Astrocyte (in vitro differentiated cells and primary cell): ENCODE measurements at regions not wholly inside any gene's neighbourhood (a gene's known extent, or its start where the extent isn't known, plus 50 kb on each side); places are given as distances from the start of the nearest gene placed in this dataset.

ENCODE experiments used
- DNase-seq: peaks from one replicate; pipeline ENCODE4 v3.0.0-alpha.2; 2010; ENCODE audit warnings: low read depth
- FAIRE-seq: peaks from 2 replicates; lab custom pipeline; 2011; peaks lifted over from hg19 to GRCh38; lab: Jason Lieb, UNC
- H2AFZ ChIP-seq: 2 replicates; pipeline ENCODE4 v1.6.0; 2012; ENCODE audit warnings: low read depth, low read length, inconsistent platforms
- H3K27ac ChIP-seq: 2 replicates; pipeline ENCODE4 v1.5.1; 2011; ENCODE audit warnings: low read depth, low read length, inconsistent platforms
- H3K27me3 ChIP-seq: 2 replicates; pipeline ENCODE4 v1.6.0; 2011; ENCODE audit warnings: low read length, inconsistent platforms; ENCODE audit not compliant: insufficient read depth
- H3K36me3 ChIP-seq: 2 replicates; pipeline ENCODE4 v1.5.1; 2011; ENCODE audit warnings: low read length, inconsistent platforms; ENCODE audit not compliant: insufficient read depth
- H3K4me1 ChIP-seq: 2 replicates; pipeline ENCODE4 v1.5.1; 2011; ENCODE audit warnings: low read length, inconsistent platforms; ENCODE audit not compliant: insufficient read depth
- H3K4me2 ChIP-seq: 2 replicates; pipeline ENCODE4 v1.6.0; 2012; ENCODE audit warnings: low read length, inconsistent platforms
- H3K4me3 ChIP-seq: 2 replicates; pipeline ENCODE4 v1.5.1; 2011; ENCODE audit warnings: low read depth, mild to moderate bottlenecking, low read length, inconsistent platforms; ENCODE audit not compliant: insufficient read depth
- H3K79me2 ChIP-seq: 2 replicates; pipeline ENCODE4 v1.6.0; 2012; ENCODE audit warnings: mild to moderate bottlenecking, low read length, inconsistent platforms; ENCODE audit not compliant: insufficient read depth
- H3K9ac ChIP-seq: 2 replicates; pipeline ENCODE4 v1.6.0; 2012; ENCODE audit warnings: mild to moderate bottlenecking, low read length, inconsistent platforms
- H3K9me3 ChIP-seq: 2 replicates; pipeline ENCODE4 v1.5.1; 2012; ENCODE audit warnings: low read depth, mild to moderate bottlenecking, low read length, inconsistent platforms; ENCODE audit not compliant: insufficient read depth
- H4K20me1 ChIP-seq: 2 replicates; pipeline ENCODE4 v1.6.0; 2012; ENCODE audit warnings: low read length, inconsistent platforms; ENCODE audit not compliant: insufficient read depth
- H3K27ac Mint-ChIP-seq: one replicate; pipeline ENCODE4 v1.8.0; 2021; ENCODE audit warnings: mild to moderate bottlenecking, mixed read lengths; ENCODE audit not compliant: unreplicated experiment
- H3K27me3 Mint-ChIP-seq: one replicate; pipeline ENCODE4 v1.8.0; 2021; ENCODE audit warnings: low read depth, mixed read lengths; ENCODE audit not compliant: unreplicated experiment
- H3K36me3 Mint-ChIP-seq: one replicate; pipeline ENCODE4 v1.8.0; 2021; ENCODE audit warnings: low read depth, mixed read lengths; ENCODE audit not compliant: unreplicated experiment
- H3K4me1 Mint-ChIP-seq: one replicate; pipeline ENCODE4 v1.8.0; 2021; ENCODE audit warnings: low read depth, mixed read lengths; ENCODE audit not compliant: unreplicated experiment
- H3K4me3 Mint-ChIP-seq: one replicate; pipeline ENCODE4 v1.8.0; 2021; ENCODE audit warnings: mild to moderate bottlenecking, moderate library complexity, mixed read lengths; ENCODE audit not compliant: unreplicated experiment
- H3K9me3 Mint-ChIP-seq: one replicate; pipeline ENCODE4 v1.8.0; 2021; ENCODE audit warnings: mild to moderate bottlenecking, mixed read lengths; ENCODE audit not compliant: unreplicated experiment
- CTCF ChIP-seq: IDR thresholded peaks from 2 replicates; pipeline ENCODE4 v1.5.1; 2011; ENCODE audit warnings: low read depth, mild to moderate bottlenecking, inconsistent platforms, low read length, moderate library complexity; ENCODE audit not compliant: insufficient read depth
- EZH2 ChIP-seq: IDR thresholded peaks from 2 replicates; pipeline ENCODE4 v1.6.1; 2012; ENCODE audit warnings: mild to moderate bottlenecking, low read length, inconsistent platforms; ENCODE audit not compliant: insufficient read depth

GRCh38 chr2:126392889-126393288, 263.1 kb upstream of the GYPC start:
- no peak for TF ChIP-seq CTCF
- TF ChIP-seq EZH2: no peak
- no peaks in the 10 kb centered on the region for H3K36me3 Mint-ChIP-seq
- H3K79me2 ChIP-seq: no peaks in the 10 kb centered on the region
- H3K4me3 ChIP-seq: no peak overlapping the region
- H4K20me1 ChIP-seq: no peaks in the 10 kb centered on the region
- no peak overlapping the region for H2AFZ ChIP-seq
- H3K4me1 ChIP-seq: no peaks in the 10 kb centered on the region
- no peaks in the 10 kb centered on the region for H3K27me3 Mint-ChIP-seq
- peaks cover 2% of the 10 kb centered on the region for H3K9me3 Mint-ChIP-seq
- no peaks in the 10 kb centered on the region for H3K4me1 Mint-ChIP-seq
- H3K4me2 ChIP-seq: no peak overlapping the region
- no peak overlapping the region for H3K9ac ChIP-seq
- H3K27me3 ChIP-seq: no peaks in the 10 kb centered on the region
- H3K27ac ChIP-seq: no peak overlapping the region
- no peak for DNase-seq
- peaks cover 9% of the 10 kb centered on the region for H3K9me3 ChIP-seq
- FAIRE-seq: no peak
- no peaks in the 10 kb centered on the region for H3K36me3 ChIP-seq
- H3K4me3 Mint-ChIP-seq: no peak overlapping the region
- H3K27ac Mint-ChIP-seq: no peak overlapping the region

GRCh38 chr2:126399001-126399400, 257.0 kb upstream of the GYPC start:
- Mint-ChIP-seq H3K27me3 (no peaks in the 10 kb centered on the region), H3K4me3 (no peak overlapping the region), H3K36me3 (no peaks in the 10 kb centered on the region), H3K9me3 (no peaks in the 10 kb centered on the region), H3K27ac (no peak overlapping the region), H3K4me1 (no peaks in the 10 kb centered on the region)
- Histone ChIP-seq H3K79me2 (no peaks in the 10 kb centered on the region), H3K4me1 (no peaks in the 10 kb centered on the region), H3K9me3 (peaks cover 4% of the 10 kb centered on the region), H3K36me3 (no peaks in the 10 kb centered on the region), H3K4me2 (no peak overlapping the region), H2AFZ (no peak overlapping the region), H3K9ac (no peak overlapping the region), H4K20me1 (no peaks in the 10 kb centered on the region), H3K27me3 (no peaks in the 10 kb centered on the region), H3K4me3 (no peak overlapping the region), H3K27ac (no peak overlapping the region)
- no peak for DNase-seq
- TF ChIP-seq CTCF (no peak), EZH2 (no peak)
- no peak for FAIRE-seq

- no peaks in the 10 kb centered on the region for H3K4me1 ChIP-seq
- H3K27me3 ChIP-seq: no peaks in the 10 kb centered on the region
- H3K79me2 ChIP-seq: no peaks in the 10 kb centered on the region
- Mint-ChIP-seq H3K4me3 (no peak overlapping the region), H3K27ac (no peak overlapping the region), H3K4me1 (no peaks in the 10 kb centered on the region), H3K9me3 (no peaks in the 10 kb centered on the region), H3K36me3 (no peaks in the 10 kb centered on the region), H3K27me3 (peaks cover 2% of the 10 kb centered on the region)
- DNase-seq (no peak), FAIRE-seq (no peak)
- no peak overlapping the region for H3K27ac ChIP-seq
- peaks cover 7% of the 10 kb centered on the region for H3K9me3 ChIP-seq
- no peak overlapping the region for H3K4me3 ChIP-seq
- H3K36me3 ChIP-seq: no peaks in the 10 kb centered on the region
- no peak overlapping the region for H3K9ac ChIP-seq
- no peak overlapping the region for H3K4me2 ChIP-seq
- H2AFZ ChIP-seq: no peak overlapping the region
- TF ChIP-seq EZH2 (no peak), CTCF (no peak)
- H4K20me1 ChIP-seq: no peaks in the 10 kb centered on the region
Measured at GRCh38 chr2:126403039-126403628, 252.8 kb upstream of the GYPC start.
